ENCODE measurements at regions not wholly inside any gene's neighbourhood (a gene's known extent, or its start where the extent isn't known, plus 50 kb on each side); places are given as distances from the start of the nearest gene placed in this dataset.

DNA sequence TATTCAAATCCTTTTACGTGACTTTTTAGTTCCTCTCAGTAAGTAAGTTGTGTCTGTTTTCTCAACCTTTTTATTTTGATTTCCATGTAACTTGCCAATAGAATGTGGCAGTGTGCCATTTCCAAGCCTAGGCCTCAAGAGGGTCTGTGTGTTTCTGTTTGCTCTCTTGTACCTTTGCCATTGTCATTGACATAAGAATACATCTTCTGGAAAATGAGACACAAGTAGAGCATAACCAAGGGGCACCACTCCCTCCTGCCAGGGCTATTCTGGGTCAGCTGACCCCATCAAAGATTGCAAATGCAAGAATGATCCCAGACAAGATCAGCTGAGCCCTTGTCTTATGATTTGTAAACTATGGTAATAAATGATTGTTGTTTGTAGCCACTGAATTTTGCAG, 524.0 kb downstream of the IPMK start:
- H3K27ac Mint-ChIP-seq (ENCODE audit: low read depth, unreplicated experiment) = no peak overlapping the region
- no peaks in the 10 kb centered on the region for H3K36me3 Mint-ChIP-seq (ENCODE audit: insufficient read depth, unreplicated experiment)
- TF ChIP-seq, protein P1, sequence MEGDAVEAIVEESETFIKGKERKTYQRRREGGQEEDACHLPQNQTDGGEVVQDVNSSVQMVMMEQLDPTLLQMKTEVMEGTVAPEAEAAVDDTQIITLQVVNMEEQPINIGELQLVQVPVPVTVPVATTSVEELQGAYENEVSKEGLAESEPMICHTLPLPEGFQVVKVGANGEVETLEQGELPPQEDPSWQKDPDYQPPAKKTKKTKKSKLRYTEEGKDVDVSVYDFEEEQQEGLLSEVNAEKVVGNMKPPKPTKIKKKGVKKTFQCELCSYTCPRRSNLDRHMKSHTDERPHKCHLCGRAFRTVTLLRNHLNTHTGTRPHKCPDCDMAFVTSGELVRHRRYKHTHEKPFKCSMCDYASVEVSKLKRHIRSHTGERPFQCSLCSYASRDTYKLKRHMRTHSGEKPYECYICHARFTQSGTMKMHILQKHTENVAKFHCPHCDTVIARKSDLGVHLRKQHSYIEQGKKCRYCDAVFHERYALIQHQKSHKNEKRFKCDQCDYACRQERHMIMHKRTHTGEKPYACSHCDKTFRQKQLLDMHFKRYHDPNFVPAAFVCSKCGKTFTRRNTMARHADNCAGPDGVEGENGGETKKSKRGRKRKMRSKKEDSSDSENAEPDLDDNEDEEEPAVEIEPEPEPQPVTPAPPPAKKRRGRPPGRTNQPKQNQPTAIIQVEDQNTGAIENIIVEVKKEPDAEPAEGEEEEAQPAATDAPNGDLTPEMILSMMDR (IDR thresholded peaks at IDR 0.05; ENCODE audit: unreplicated experiment) = no peak
- no peak for DNase-seq (ENCODE audit: unreplicated experiment)
- H3K4me3 Mint-ChIP-seq (ENCODE audit: unreplicated experiment) = no peak overlapping the region
- no TSS peak for BruUV-seq (replicated peaks)
- intact Hi-C loops (cut with micrococcal nuclease) = no loop called here
- no peaks in the 10 kb centered on the region for H3K27me3 Mint-ChIP-seq (ENCODE audit: insufficient read depth, unreplicated experiment)
- no peaks in the 10 kb centered on the region for H3K9me3 Mint-ChIP-seq (ENCODE audit: unreplicated experiment)
- H3K4me1 Mint-ChIP-seq (ENCODE audit: insufficient read depth, unreplicated experiment) = no peaks in the 10 kb centered on the region
- ChIA-PET POLR2A (no interaction called here), CTCF (interaction anchor here (0.6 to 1.3 kb wide), 2 partner anchors 321 to 405 kb away, joined by 3 to 4 read pairs; no protein-coding TSS in a partner anchor)

DNA sequence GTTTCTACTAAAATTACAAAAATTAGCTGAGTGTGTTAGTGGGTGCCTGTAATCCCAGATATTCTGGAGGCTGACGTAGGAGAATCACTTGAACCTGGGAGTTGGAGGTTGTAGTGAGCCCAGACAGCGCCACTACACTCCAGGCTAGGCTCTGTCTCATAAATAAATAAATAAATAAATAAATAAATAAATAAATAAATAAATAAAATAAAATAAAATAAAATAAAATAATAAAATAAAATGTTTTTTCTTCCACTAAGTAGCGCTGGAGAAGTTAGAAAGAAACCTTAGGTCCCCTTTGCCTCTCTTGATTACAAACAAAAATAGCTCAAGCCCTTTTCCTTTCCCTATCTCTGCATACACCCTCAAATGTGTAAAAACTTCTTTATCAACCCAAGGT, 525.9 kb downstream of the IPMK start:
- intact Hi-C loops (cut with micrococcal nuclease) = no loop called here
- TF ChIP-seq, protein P1 (IDR thresholded peaks at IDR 0.05; ENCODE audit: unreplicated experiment) = no peak
- no peak overlapping the region for H3K4me3 Mint-ChIP-seq (ENCODE audit: unreplicated experiment)
- no peaks in the 10 kb centered on the region for H3K27me3 Mint-ChIP-seq (ENCODE audit: insufficient read depth, unreplicated experiment)
- ChIA-PET CTCF (interaction anchor here (0.6 kb wide), 1 partner anchor 9 kb away, joined by 5 read pairs; no protein-coding TSS in a partner anchor), POLR2A (no interaction called here)
- no peak overlapping the region for H3K27ac Mint-ChIP-seq (ENCODE audit: low read depth, unreplicated experiment)
- peaks cover 5% of the 10 kb centered on the region for H3K36me3 Mint-ChIP-seq (ENCODE audit: insufficient read depth, unreplicated experiment)
- no peak for DNase-seq (ENCODE audit: unreplicated experiment)
- no peaks in the 10 kb centered on the region for H3K9me3 Mint-ChIP-seq (ENCODE audit: unreplicated experiment)
- H3K4me1 Mint-ChIP-seq (ENCODE audit: insufficient read depth, unreplicated experiment) = no peaks in the 10 kb centered on the region
- BruUV-seq (replicated peaks) = no TSS peak

DNA sequence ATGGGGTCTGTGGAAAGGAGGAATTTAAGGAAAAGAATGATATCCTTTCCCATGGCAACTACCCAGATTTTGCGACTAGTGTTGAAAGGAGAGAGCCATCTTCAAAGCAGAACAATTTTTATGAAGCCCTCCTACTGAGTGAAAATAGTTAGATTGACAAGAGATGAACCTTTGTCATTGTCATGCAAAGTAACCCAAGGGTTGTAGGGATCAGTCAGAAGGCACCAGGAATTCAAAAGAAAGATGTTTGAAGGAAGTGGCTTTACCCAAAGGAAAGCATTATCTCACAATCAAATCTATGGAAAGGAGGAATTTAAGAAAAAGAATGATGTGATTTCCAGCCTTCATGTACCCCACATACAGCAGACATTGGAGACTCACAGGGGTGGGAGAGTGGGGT, 544.4 kb downstream of the IPMK start:
- Mint-ChIP-seq H3K4me3 (ENCODE audit: unreplicated experiment) (no peak overlapping the region), H3K4me1 (ENCODE audit: insufficient read depth, unreplicated experiment) (no peaks in the 10 kb centered on the region), H3K27ac (ENCODE audit: low read depth, unreplicated experiment) (no peak overlapping the region), H3K9me3 (ENCODE audit: unreplicated experiment) (peaks cover 10% of the 10 kb centered on the region), H3K27me3 (ENCODE audit: insufficient read depth, unreplicated experiment) (no peaks in the 10 kb centered on the region), H3K36me3 (ENCODE audit: insufficient read depth, unreplicated experiment) (no peaks in the 10 kb centered on the region)
- ChIA-PET CTCF (interaction anchor here (0.8 kb wide), 1 partner anchor 126 kb away, joined by 4 read pairs; no protein-coding TSS in a partner anchor), POLR2A (no interaction called here)
- DNase-seq (ENCODE audit: unreplicated experiment) = no peak
- TF ChIP-seq, protein P1 (IDR thresholded peaks at IDR 0.05; ENCODE audit: unreplicated experiment) = no peak
- intact Hi-C loops (cut with micrococcal nuclease) = no loop called here
- no TSS peak for BruUV-seq (replicated peaks)

DNA sequence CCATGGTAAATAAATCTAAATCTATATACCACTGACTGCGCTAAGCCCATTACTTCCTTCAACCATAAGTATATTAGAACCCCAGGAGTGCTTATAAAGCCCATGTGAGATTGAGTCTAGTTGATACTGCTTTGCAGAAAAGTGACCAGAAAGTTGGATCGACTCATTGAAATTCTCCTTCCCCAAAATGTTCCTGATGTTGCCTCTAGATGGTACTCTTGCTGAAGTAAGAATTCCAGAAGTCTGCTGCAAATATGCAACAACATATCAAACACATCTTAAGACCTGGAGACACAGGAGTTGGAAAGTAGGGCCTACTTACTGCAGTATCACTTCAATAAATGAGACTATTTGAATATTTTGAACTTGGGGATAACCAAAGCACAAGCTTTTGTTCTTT, 550.8 kb downstream of the IPMK start:
- Mint-ChIP-seq H3K27ac (ENCODE audit: low read depth, unreplicated experiment) (no peak overlapping the region), H3K27me3 (ENCODE audit: insufficient read depth, unreplicated experiment) (no peaks in the 10 kb centered on the region), H3K4me1 (ENCODE audit: insufficient read depth, unreplicated experiment) (no peaks in the 10 kb centered on the region), H3K4me3 (ENCODE audit: unreplicated experiment) (no peak overlapping the region), H3K9me3 (ENCODE audit: unreplicated experiment) (peaks cover 15% of the 10 kb centered on the region), H3K36me3 (ENCODE audit: insufficient read depth, unreplicated experiment) (no peaks in the 10 kb centered on the region)
- POLR2A ChIA-PET = interaction anchor here (2.2 kb wide), 1 partner anchor 132 kb away, joined by 7 read pairs; no protein-coding TSS in a partner anchor
- peak; percentile 53 for DNase-seq (ENCODE audit: unreplicated experiment)
- CTCF ChIA-PET = interaction anchor here (0.6 to 5.6 kb wide), 45 partner anchors 10 to 1697 kb away, joined by 3 to 123 read pairs (median 4); no protein-coding TSS in a partner anchor
- intact Hi-C loops (cut with micrococcal nuclease) = loop anchor here (1.0 to 2.0 kb wide), 4 partner anchors 132 to 435 kb away; no protein-coding TSS in a partner anchor
- BruUV-seq (replicated peaks) = no TSS peak
- TF ChIP-seq, protein P1 (IDR thresholded peaks at IDR 0.05; ENCODE audit: unreplicated experiment) = peak; percentile 42

Measured in MCF 10A (cell line).